OCI-M2 (cell line): ENCODE measurements at regions not wholly inside any gene's neighbourhood (a gene's known extent, or its start where the extent isn't known, plus 50 kb on each side); places are given as distances from the start of the nearest gene placed in this dataset.

Experiments
- DNase-seq: peaks from one replicate; lab custom pipeline; 2025; ENCODE audit not compliant: unreplicated experiment; lab: John Stamatoyannopoulos, UW

DNA sequence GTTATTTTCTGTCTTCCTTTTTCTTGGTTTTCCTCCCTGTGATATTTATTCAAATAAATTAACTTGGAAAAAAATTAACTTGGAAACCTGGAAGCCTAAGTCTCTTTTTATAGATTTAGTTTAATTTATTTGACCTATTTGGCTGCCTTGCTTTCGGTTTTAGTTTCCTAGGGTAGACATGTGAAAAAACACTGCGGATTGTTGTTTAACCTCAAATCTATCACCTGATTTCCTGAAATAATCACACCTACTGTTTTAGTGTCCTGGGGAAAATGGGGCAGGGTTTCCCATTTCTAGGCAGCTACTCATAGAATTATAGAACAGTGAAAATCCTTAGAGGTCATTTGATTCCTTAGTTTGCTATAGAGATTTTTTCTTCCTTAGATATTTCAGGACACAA, 412.4 kb downstream of the PCDH17 start:
- no peak for DNase-seq

DNA sequence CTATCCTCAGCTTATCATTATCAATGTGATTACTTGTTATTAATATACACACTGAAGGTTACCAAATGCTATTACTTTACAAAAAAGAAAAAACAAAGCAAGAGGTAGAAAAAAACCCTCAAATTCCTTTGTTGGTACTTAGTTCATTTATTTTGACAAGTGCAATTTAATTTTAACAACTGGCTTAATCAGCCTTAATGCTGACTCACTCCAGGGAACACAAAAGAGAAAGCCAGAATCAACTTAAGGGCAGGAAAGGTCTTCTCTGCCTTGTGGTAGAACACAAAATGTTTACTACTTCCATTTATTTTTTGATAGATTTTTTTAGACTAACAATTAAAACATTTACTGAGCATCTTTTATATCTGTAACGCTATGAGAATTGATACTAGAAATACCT, 417.1 kb downstream of the PCDH17 start:
- DNase-seq, result no peak

DNA sequence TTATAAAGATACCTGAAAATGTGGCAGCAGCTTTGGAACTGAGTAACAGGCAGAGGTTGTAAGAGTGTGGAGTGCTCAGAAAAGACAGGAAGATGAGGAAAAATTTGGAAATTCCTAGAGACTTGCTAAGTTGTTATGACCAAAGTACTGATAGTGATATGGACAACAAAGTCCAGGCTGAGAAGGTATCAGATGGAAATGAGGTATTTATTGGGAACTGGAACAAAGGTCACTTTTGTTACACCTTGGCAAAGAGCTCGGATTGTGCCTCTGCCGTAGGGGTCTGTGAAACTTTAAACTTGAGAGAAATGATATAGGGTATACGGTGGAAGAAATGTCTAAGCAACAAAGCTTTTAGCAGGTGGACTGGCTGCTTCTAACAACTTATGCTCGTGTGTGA, 419.9 kb downstream of the PCDH17 start:
- no peak for DNase-seq

DNA sequence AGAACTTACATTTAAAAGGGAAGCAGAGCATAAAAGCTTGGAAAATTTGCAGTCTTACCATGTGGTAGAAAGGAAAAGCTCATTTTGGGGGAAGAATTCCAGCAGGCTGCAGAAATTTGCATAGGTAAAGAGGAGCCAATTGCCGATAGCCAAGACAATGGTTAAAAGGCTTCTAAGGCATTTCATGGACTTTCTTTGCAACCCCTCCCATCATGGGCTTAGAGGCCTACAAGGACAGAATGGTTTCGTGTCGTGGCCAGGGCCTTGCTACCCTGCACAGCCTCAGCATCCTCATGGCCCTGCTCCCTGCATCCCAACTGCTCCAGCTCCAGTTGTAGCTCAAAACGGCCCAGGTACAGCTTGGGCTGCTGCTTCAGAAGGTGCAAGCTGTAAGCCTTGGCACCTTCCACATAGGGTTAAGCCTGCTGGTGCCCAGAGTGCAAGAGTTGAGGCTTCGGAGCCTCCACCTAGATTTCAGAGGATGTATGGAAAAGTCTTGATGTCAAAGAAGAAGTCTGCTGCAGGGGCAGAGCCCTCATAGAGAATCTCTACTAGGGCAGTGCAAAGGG, 420.3 kb downstream of the PCDH17 start:
- DNase-seq, result no peak

DNA sequence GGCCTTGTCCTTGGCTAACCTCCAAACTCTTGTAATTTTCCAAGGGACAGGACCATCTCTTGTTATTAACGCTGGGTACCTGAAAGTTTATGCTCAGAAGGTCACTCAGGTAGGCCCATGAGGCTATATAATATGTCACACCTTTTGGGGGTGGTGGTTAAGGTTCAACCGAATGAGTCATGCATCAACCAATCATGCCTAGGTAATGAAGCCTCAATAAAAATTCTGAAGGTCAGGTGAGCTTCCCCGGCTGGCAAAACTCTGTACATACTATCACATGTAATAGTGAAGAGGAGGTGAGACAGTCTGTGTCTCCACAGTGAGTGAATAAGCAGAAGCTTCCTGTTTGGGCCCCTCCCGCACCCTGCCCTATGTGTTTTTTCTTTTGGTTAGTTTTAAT, 424.9 kb downstream of the PCDH17 start:
- DNase-seq, result no peak

DNA sequence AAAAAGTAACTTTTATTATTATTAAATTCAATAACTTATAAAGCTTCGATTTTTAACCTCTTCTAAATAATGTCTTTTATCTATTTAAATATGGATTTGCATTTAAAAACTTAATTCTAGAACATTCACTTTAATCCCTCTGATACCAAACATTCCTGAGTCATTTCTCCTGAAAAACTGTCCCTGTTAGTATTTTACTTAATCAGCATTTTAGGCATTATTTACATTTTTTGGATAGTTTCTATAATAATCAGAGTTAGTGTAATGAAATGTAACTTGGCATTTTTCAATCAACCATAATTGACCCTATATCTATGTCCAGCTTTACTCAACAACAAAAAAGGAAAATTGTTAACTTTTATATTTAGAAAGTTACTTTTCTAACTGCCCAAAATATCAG, 428.1 kb downstream of the PCDH17 start:
- DNase-seq, result no peak

DNA sequence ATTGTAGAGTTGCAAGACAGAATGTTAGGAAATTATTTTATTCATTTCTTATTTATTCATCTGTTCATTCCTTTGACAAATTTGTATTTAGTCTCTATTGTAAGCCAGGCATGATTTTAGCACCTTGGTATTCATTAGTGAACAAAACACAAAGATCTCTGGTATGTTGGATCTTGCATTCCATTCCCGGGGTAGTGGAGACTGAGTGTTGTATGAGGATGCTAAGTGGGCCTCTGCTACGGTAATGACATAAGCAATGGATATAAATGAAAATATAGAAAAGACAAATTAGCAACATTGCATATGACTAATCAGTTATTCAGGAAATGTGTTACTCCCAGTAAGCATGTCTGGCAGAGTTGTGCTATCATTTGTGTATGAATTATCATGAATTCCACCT, 449.3 kb downstream of the PCDH17 start:
- no peak for DNase-seq

DNA sequence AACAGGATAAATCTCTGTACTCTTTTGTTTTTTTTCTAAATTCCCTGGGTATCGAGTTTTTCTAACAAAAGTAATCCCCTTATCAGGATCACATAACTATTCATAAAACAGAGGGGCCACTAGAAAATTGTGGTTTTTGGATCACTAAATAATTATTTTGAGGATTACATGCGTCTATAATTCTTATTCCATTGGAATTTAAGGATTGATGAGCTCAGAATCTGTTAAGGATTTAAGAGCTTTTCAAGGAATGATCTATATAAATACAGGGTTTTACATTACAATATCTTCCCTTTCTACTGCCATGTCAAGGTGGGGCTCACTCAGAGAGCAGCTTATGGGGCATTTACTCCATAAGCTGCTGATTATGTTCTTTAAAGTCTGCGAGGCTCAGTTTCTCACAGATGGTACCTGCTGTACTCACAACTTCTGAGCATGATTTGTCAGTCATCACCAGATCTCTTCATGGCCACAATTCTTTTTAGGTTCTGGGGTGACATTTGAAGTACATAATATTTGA, 449.8 kb downstream of the PCDH17 start:
- no peak for DNase-seq

DNA sequence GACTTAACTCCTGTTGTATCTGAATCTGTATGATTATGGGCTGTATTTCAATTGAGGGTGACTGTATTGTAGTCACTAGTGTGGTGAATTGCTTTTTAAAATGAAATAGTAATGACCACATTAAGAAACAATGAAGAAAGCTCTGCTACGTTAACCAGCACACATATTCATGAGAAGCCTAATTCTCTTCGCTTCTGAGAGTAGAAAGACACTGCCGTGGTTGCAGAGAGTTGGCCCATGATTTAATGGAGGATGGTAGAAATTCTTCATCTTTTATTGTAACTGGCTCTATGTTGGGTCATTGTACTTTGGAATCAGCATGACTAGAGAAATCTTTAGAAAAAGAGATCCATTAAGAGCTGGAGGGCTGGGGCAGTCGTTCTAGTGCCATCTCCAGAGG, 451.5 kb downstream of the PCDH17 start:
- no peak for DNase-seq

DNA sequence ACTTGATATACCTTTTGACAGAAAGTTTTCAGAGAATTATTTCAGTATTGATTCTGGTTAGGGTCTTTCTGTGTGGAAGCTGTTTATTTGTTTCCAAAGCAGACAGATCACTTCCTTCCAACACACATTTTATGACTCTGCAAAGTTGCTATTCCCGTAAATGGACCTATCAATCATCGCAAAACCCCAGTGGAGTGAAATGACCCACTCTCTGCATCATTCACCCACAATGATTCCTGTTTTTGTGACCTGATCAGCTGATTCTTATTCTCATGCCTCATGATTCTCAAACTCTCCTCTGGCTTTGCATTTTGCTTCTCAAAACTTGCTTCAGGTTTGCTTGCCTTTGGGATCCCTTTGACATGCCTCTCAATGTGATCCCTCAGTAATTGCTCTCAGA, 453.7 kb downstream of the PCDH17 start:
- DNase-seq, result no peak

DNA sequence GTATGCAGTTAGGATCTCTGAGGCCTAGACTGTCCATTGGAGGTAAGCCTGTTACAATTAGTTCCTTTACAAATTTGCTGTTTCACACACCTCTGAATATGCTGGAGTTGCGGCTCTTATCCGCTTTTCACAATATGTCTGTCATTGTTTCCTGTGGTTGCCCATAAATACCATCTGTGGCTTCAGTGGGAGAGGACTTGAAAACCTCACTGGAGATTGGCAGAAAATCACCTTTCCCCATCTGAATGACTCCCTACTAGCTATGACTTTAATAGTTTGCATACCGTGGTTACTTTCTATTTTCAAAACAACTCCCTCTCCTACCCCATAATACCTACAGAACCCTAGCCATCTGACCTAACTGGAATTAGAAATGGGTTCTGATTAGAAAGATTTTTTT, 454.3 kb downstream of the PCDH17 start:
- no peak for DNase-seq

DNA sequence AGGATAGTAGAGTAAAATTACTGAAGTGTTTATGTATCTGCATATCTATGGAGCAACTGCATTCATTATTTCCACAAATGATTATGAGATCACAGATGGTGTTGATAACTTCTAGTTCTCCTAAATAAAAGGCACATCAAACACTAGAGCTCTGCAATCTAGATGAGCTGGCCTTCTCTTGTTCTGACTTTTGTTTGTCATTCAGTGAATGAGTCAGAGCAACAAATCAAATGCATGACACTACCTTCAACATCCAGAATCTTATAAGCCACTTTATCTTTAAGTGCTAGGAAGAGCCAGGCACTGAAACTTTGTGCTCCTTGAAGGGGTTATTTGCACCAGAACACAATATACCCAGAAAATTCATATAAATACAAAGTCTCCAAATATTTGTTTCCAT, 456.0 kb downstream of the PCDH17 start:
- DNase-seq, result no peak

DNA sequence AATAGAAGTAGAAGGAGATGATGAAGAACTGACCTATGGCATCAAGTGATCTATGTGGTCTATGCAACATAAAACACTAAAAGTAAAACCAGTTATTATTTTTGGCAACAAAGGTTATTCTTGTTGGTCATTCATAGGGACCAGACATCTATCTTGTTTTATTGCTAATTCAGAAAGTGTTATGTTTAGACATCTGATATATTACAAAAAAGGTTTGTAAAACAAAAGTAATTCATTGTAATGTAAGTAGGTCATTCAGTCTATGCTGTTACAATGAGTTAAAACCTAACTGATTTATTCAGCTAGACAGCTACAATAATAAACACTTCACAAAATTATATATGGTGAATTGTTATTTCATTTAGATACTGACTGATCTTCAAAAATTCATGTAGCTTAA, 461.9 kb downstream of the PCDH17 start:
- DNase-seq, result no peak

DNA sequence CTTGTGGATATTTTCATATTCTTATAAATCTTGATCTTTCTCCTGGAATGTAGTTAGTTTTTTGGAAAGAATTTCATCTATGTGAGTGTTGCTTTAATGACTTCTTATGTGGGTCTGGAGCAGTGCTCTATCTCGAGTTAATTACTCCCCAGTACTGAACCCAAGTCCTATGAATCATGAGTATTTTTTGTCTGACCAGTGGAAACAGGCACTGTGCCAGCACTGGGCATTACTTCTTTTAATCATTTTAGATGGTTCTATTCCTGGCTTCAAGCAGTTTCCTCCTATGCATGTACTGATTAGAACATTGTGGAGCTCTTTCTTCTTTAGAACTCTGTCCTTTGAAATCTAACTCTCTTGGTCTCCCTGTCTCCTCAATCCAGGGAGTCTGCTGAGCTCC, 466.3 kb downstream of the PCDH17 start:
- DNase-seq, result no peak

DNA sequence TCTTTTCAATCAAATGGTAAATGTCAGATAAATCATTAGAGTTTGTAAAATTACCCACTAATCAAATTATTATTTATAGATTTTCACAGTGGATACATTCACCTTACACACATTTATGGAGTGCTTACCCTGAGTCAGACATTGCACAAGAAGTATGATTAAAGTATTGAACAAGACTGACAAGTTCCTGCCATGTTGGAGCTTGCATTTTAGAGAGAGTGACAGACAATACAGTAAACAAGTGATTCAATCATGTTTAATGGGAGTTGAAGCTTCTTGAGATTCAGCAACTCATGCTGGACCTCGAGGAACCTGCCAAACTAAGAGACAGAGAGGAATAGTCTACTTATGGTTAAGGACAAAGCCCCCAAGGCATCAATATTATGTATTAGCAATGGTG, 487.8 kb downstream of the PCDH17 start:
- DNase-seq, result no peak

DNA sequence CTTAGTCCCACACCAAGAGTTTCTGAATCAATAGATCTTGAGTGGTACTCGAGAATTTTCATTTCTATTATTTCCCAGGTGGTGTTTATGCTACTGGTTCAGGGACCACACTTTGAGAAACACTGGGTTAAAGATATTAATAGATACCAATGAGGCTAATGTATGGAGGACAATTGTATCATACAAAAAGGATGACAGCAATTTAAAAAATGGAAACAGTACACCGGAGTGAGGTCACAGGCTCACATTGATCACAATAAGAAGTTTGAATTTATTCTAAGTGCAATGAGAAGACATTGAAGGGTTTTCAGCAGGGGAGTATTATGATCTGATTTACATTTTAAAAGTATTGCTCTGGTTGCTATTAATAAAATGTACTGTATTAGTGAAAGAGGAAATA, 488.3 kb downstream of the PCDH17 start:
- DNase-seq, result no peak

DNA sequence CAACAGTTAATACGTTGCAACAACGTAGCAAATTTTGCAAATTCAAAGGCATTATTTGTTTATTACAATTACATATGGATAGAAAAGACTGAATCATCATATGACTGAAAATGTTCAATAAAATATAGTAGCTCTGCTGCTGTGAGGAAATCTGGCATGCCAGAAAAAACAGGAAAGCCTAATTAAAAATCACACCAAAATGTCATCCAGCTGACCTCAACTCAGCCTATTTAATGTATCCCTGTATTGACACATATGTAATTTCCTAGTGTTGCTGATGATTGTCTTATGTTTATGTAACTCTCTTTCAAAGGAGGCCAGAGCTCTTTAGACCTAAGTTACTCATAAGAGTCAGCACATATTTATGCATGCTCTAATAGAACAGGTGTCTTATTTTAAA, 495.0 kb downstream of the PCDH17 start:
- no peak for DNase-seq

DNA sequence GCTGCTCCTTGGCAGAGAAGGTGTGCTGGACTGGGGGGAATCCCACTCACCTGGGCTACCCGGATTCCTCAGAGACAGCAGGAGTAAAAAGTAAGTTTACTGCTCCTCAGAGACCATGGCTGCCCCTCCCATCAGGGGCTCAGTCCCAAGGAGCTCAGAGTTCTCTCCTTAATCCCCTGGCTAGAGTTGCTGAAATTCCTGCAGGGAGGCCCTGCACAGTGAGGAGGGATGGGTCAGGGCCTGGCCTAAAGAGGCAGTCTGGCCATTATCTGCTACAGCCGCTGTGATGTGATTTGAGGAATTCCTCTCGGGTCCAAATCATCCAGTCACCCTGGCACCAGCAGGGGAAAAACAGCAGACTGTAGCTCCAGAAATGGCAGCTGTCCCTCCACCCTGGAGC, 502.5 kb downstream of the PCDH17 start:
- no peak for DNase-seq

DNA sequence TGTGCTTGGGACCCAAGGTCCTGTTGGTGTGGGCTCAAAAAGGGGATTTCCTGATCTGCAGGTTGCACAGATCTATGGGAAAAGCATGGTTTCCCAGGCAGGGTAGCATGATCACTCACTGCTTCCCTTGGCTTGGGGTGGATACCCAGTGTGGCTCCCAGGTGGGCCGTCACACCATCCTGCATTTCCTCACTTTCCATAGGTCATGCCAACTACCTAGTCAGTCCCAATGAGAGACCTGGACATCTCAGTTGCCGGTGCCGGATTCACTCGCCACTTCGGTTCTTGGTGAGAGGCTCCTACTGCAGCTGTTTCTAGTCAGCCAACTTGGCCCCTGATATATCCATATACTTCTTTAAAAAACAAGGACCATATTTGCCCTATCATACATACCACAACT, 503.0 kb downstream of the PCDH17 start:
- DNase-seq, result no peak

DNA sequence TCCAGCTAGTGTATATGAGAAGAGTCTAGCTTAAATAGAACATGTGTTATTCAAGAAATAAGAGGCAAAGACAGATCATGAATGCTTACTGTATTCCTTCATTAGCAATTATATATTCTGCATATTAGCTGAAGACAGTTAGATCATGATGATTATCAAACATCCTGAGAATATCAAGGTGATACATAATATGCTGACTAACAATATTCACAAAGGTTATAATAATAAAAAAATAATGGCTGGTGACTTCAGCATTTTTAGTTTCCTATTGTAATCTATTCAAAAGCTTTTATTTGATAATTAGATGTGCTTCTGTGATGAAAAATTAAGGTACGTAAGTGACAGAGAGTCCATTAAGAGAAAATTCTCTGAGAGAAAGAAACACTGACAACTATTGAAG, 511.4 kb downstream of the PCDH17 start:
- DNase-seq, result no peak

DNA sequence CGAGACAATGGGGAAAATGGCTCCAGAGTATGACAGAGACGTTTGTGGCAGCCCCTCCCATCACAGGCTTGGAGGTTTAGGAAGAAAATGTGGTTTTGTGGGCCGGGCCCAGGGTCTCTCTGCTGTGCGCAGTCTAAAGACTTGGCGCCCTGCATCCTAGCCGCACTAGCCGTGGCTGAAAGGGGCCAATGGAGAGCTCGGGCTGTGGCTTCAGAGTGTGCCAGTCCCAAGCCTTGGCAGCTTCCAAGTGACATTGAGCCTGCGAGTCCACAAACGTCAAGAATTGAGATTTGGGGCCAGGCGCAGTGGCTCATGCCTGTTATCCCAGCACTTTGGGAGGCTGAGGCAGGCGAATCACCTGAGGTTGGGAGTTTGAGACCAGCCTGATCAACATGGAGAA, 513.1 kb downstream of the PCDH17 start:
- no peak for DNase-seq

DNA sequence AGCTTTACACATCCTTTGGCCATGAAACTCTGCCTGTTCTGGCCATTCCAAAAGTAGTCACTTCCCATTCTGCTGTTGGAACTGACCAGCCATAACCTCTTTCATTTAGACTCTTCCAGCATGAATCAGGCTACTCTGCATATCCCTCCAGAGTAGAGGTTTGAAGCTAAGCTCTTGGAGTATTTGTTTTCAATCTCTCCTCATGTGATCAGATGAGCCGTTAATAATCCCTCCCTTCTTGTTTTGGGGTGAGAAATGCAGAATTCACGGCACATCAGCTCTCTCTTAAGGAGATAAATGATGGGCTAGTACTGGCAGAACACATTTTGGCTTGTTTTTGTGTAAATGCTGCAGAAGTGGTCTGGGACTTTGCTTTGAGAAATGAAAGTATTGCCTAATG, 519.9 kb downstream of the PCDH17 start:
- no peak for DNase-seq

DNA sequence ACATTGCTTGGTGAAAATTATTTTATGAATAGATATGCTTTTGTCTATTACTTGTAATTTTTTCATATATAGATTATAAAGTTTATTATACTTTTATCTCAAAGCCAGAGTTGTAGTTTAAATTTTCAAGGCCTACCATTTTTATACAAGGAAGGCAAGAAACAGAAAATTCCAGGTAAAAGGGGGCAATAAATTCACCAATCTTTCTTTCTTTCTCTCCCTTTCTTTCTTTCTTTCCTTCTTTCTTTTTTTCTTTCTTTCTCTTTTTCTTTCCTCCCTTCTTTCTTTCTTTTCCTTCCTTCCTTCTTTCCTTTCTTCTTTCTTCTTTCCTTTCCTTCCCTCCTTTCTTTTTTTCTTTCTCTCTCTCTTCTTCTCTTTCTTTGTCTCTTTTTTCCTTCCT, 529.4 kb downstream of the PCDH17 start:
- no peak for DNase-seq

DNA sequence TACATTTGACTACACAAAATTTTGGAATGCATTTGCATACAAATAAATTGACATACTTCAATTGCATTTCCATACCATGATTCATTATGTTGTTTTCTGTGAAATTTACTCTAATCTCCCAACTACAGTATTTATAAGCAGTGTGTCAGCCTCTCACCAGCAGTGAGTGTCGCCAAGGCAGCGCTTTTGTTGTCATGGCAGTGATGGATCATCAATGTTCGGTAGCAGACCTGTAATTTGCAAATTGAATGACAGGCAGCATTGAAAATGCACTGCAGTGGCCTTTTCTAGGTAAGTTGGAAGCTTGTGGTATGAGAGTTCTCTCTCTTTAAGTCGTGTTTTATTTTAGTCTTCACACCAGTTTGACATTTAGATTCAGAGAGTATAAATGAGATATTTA, 534.1 kb downstream of the PCDH17 start:
- DNase-seq, result no peak
